Fibroblast of lung (primary cell): ENCODE measurements at regions not wholly inside any gene's neighbourhood (a gene's known extent, or its start where the extent isn't known, plus 50 kb on each side); places are given as distances from the start of the nearest gene placed in this dataset.

ENCODE experiments used
- DNase-seq, 2 donors: peaks; one replicate each; pipeline versions ENCODE4 v3.0.0 to v3.0.0-alpha.2; 2010; ENCODE audit warnings: low read depth in 2 of 2
- H2AFZ ChIP-seq: 2 replicates; pipeline ENCODE4 v1.5.1; 2012; ENCODE audit warnings: low read length, control low read depth, inconsistent platforms
- H3K27ac ChIP-seq: 2 replicates; pipeline ENCODE4 v1.5.1; 2011; ENCODE audit warnings: low read length, control low read depth; ENCODE audit not compliant: insufficient read depth
- H3K27me3 ChIP-seq: 2 replicates; pipeline ENCODE4 v1.5.1; 2011; ENCODE audit warnings: mild to moderate bottlenecking, low read length; ENCODE audit not compliant: control insufficient read depth, insufficient read depth
- H3K36me3 ChIP-seq: 2 replicates; pipeline ENCODE4 v1.5.1; 2011; ENCODE audit warnings: low read length; ENCODE audit not compliant: control insufficient read depth, insufficient read depth
- H3K4me1 ChIP-seq: 2 replicates; pipeline ENCODE4 v1.5.1; 2011; ENCODE audit warnings: low read length; ENCODE audit not compliant: control insufficient read depth, insufficient read depth; ENCODE audit errors: extremely low read depth
- H3K4me2 ChIP-seq: 2 replicates; pipeline ENCODE4 v1.5.1; 2011; ENCODE audit warnings: low read length, control low read depth; ENCODE audit not compliant: insufficient read depth; ENCODE audit errors: extremely low read depth
- H3K4me3 ChIP-seq, 4 experiments: fragments of 200-600 bp in 1 of 4; sonication (generic) in 1 of 4; replicated peaks in 1 of 4; 2 replicates each; pipeline ENCODE4 v1.5.1; 2011 to 2016; ENCODE audit warnings: low read length in 4 of 4, low read depth in 3 of 4, mild to moderate bottlenecking in 3 of 4, control low read depth in 2 of 4, inconsistent platforms in 1 of 4, mixed read lengths in 1 of 4; ENCODE audit not compliant: insufficient read depth in 1 of 4; ENCODE audit errors: control extremely low read depth in 1 of 4
- H3K79me2 ChIP-seq: 2 replicates; pipeline ENCODE4 v1.5.1; 2012; ENCODE audit warnings: mild to moderate bottlenecking, low read length, inconsistent platforms; ENCODE audit not compliant: control insufficient read depth, insufficient read depth
- H3K9ac ChIP-seq: 2 replicates; pipeline ENCODE4 v1.5.1; 2011; ENCODE audit warnings: mild to moderate bottlenecking, low read length, control low read depth; ENCODE audit not compliant: insufficient read depth
- H3K9me3 ChIP-seq: 2 replicates; pipeline ENCODE4 v1.5.1; 2012; ENCODE audit warnings: low read depth, low read length; ENCODE audit not compliant: control insufficient read depth, insufficient read depth
- H4K20me1 ChIP-seq: 2 replicates; pipeline ENCODE4 v1.5.1; 2011; ENCODE audit warnings: low read length; ENCODE audit not compliant: control insufficient read depth, insufficient read depth; ENCODE audit errors: extremely low read depth
- CTCF ChIP-seq, 2 donors: IDR thresholded peaks in 1 of 2; conservative IDR thresholded peaks in 1 of 2; 1 replicate in 1 of 2; 2 replicates in 1 of 2; pipeline ENCODE4 v1.5.1; 2011 to 2012; ENCODE audit warnings: low read length in 2 of 2, control low read depth in 1 of 2, inconsistent platforms in 1 of 2, low read depth in 1 of 2, mild to moderate bottlenecking in 1 of 2
- EZH2 ChIP-seq: IDR thresholded peaks from 2 replicates; pipeline ENCODE4 v1.5.1; 2012; ENCODE audit warnings: low read length, control low read depth, mild to moderate bottlenecking; ENCODE audit errors: missing control alignments

- TF ChIP-seq EZH2 (no peak), CTCF (conservative IDR thresholded peaks at IDR 0.05 in 1 of 2, IDR thresholded peaks at IDR 0.05 in 1 of 2; ENCODE audit: low read depth in 1 of 2, low read length in 2 of 2) (no peak)
- no peaks in the 10 kb centered on the region for H3K9me3 ChIP-seq
- no peak overlapping the region for H3K4me2 ChIP-seq
- no peak overlapping the region for H2AFZ ChIP-seq
- H3K4me1 ChIP-seq = no peaks in the 10 kb centered on the region
- no peak overlapping the region for H3K4me3 ChIP-seq
- no peaks in the 10 kb centered on the region for H3K27me3 ChIP-seq
- H3K36me3 ChIP-seq = no peaks in the 10 kb centered on the region
- no peaks in the 10 kb centered on the region for H3K79me2 ChIP-seq
- H3K27ac ChIP-seq = no peak overlapping the region
- H3K9ac ChIP-seq = no peak overlapping the region
- no peaks in the 10 kb centered on the region for H4K20me1 ChIP-seq
- DNase-seq = no peak
These were observed 594.1 kb downstream of the ETS1 start for GRCh38 chr11:127993281-127993680.

GRCh38 chr11:127986073-127986472 is 601.3 kb downstream of the ETS1 start:
- Histone ChIP-seq H2AFZ (no peak overlapping the region), H3K27me3 (no peaks in the 10 kb centered on the region), H3K4me3 (no peak overlapping the region), H3K9ac (no peak overlapping the region), H3K36me3 (no peaks in the 10 kb centered on the region), H3K4me2 (no peak overlapping the region), H3K9me3 (no peaks in the 10 kb centered on the region), H3K79me2 (no peaks in the 10 kb centered on the region), H3K27ac (no peak overlapping the region), H3K4me1 (no peaks in the 10 kb centered on the region), H4K20me1 (no peaks in the 10 kb centered on the region)
- no peak for DNase-seq
- TF ChIP-seq EZH2 (no peak), CTCF (conservative IDR thresholded peaks at IDR 0.05 in 1 of 2, IDR thresholded peaks at IDR 0.05 in 1 of 2; ENCODE audit: low read depth in 1 of 2, low read length in 2 of 2) (no peak)

GRCh38 chr11:127972816-127973215 is 614.5 kb downstream of the ETS1 start:
- no peak overlapping the region for H3K9ac ChIP-seq
- DNase-seq = peak in 1 of 2 donors; percentile 1
- no peaks in the 10 kb centered on the region for H3K36me3 ChIP-seq
- no peak overlapping the region for H3K27ac ChIP-seq
- no peak for TF ChIP-seq EZH2
- TF ChIP-seq CTCF (conservative IDR thresholded peaks at IDR 0.05 in 1 of 2, IDR thresholded peaks at IDR 0.05 in 1 of 2; ENCODE audit: low read depth in 1 of 2, low read length in 2 of 2) = no peak
- H2AFZ ChIP-seq = no peak overlapping the region
- H3K4me2 ChIP-seq = no peak overlapping the region
- no peaks in the 10 kb centered on the region for H3K27me3 ChIP-seq
- H3K9me3 ChIP-seq = no peaks in the 10 kb centered on the region
- no peaks in the 10 kb centered on the region for H3K4me1 ChIP-seq
- H3K79me2 ChIP-seq = no peaks in the 10 kb centered on the region
- no peak overlapping the region for H3K4me3 ChIP-seq
- no peaks in the 10 kb centered on the region for H4K20me1 ChIP-seq
